ENCODE measurements at regions not wholly inside any gene's neighbourhood (a gene's known extent, or its start where the extent isn't known, plus 50 kb on each side); places are given as distances from the start of the nearest gene placed in this dataset.

- H3K4me3 ChIP-seq (ENCODE audit: low read depth, low read length) = no peak overlapping the region
- TF ChIP-seq CTCF (IDR thresholded peaks at IDR 0.05; ENCODE audit: low read depth, low read length) = no peak
Measured at GRCh38 chr1:216793303-216793702, 70.1 kb upstream of the ESRRG start.

- no peak overlapping the region for H3K4me3 ChIP-seq (ENCODE audit: low read depth, low read length)
- no peak for TF ChIP-seq CTCF (IDR thresholded peaks at IDR 0.05; ENCODE audit: low read depth, low read length)
Measured at GRCh38 chr1:216788671-216789070, 65.4 kb upstream of the ESRRG start.

GRCh38 chr1:216785737-216786136 lies 62.5 kb upstream of the ESRRG start:
- no peak overlapping the region for H3K4me3 ChIP-seq (ENCODE audit: low read depth, low read length)
- no peak for TF ChIP-seq CTCF (IDR thresholded peaks at IDR 0.05; ENCODE audit: low read depth, low read length)

- no peak overlapping the region for H3K4me3 ChIP-seq (ENCODE audit: low read depth, low read length)
- no peak for TF ChIP-seq CTCF (IDR thresholded peaks at IDR 0.05; ENCODE audit: low read depth, low read length)
Measured at GRCh38 chr1:216785221-216785620, 62.0 kb upstream of the ESRRG start.

GRCh38 chr1:216779686-216780085 lies 56.5 kb upstream of the ESRRG start:
- H3K4me3 ChIP-seq (ENCODE audit: low read depth, low read length) = no peak overlapping the region
- TF ChIP-seq CTCF (IDR thresholded peaks at IDR 0.05; ENCODE audit: low read depth, low read length) = no peak

- no peak overlapping the region for H3K4me3 ChIP-seq (ENCODE audit: low read depth, low read length)
- TF ChIP-seq CTCF (IDR thresholded peaks at IDR 0.05; ENCODE audit: low read depth, low read length) = no peak
Measured at GRCh38 chr1:216778737-216779136, 55.5 kb upstream of the ESRRG start.

GRCh38 chr1:216777148-216777547 lies 53.9 kb upstream of the ESRRG start:
- TF ChIP-seq CTCF (IDR thresholded peaks at IDR 0.05; ENCODE audit: low read depth, low read length) = no peak
- no peak overlapping the region for H3K4me3 ChIP-seq (ENCODE audit: low read depth, low read length)

Measured in WI38 (cell line).